HCT116 (cell line): ENCODE measurements at regions not wholly inside any gene's neighbourhood (a gene's known extent, or its start where the extent isn't known, plus 50 kb on each side); places are given as distances from the start of the nearest gene placed in this dataset.

Source experiments
- ATAC-seq: fragments of 200-7000 bp; cut with Tn5 transposase; 2 replicates; pipeline ENCODE4 v1.9.1; 2020; ENCODE audit warnings: mild to moderate bottlenecking, moderate library complexity
- BruUV-seq: library from RNA; stranded (reverse); fragments of 400-500 nt; replicated peaks from 2 replicates; lab custom pipeline; 2021; lab: Mats Ljungman, UMichigan
- CTCF ChIA-PET: fragments of 300-600 bp; sonication (Branson Sonifier 250); formaldehyde crosslinking; loops from one replicate; lab custom pipeline; 2021; ENCODE audit warnings: antibody characterized with exemption; lab: Charles Lee
- POLR2A ChIA-PET: fragments of 300-600, 350-600 bp; sonication (Branson Sonifier 250); formaldehyde crosslinking; loops from one replicate; lab custom pipeline; 2021; ENCODE audit warnings: antibody characterized with exemption; lab: Charles Lee
- RAD21 ChIA-PET, 2 experiments: fragments of 300-600 bp; sonication (Branson Sonifier 250); formaldehyde crosslinking; loops; one replicate each; lab custom pipeline; 2023; ENCODE audit warnings: low total read pairs in 2 of 2; ENCODE audit not compliant: uncharacterized antibody in 2 of 2, unreplicated experiment in 2 of 2, low non-redundant PET in 1 of 2; lab: Charles Lee
- DNase-seq: peaks from one replicate; pipeline ENCODE4 v3.0.0-alpha.2; 2010; ENCODE audit warnings: low read depth, low spot score
- H2AFZ ChIP-seq: fragments of 200-600 bp; shearing (Covaris generic), sonication (generic); 2 replicates; pipeline ENCODE4 v1.6.1; 2017; ENCODE audit warnings: low read depth, mixed run types, mixed read lengths, antibody characterized with exemption, low read length; ENCODE audit not compliant: poor library complexity, severe bottlenecking
- H3K27ac ChIP-seq: 2 replicates; pipeline ENCODE4 v1.5.1; 2012; ENCODE audit warnings: low read depth, low read length
- H3K27me3 ChIP-seq: fragments of 200-600 bp; sonication (generic); 2 replicates; pipeline ENCODE4 v1.6.1; 2016; ENCODE audit warnings: mixed run types, low read length, mixed read lengths; ENCODE audit not compliant: insufficient read depth
- H3K36me3 ChIP-seq, 2 experiments: fragments of 200-500 bp in 1 of 2; fragments of 200-600 bp in 1 of 2; sonication (Bioruptor generic) in 1 of 2; sonication (generic) in 1 of 2; 2 replicates each; pipeline versions ENCODE4 v1.5.1 to v1.6.1; 2014 to 2016; ENCODE audit warnings: low read length in 2 of 2, inconsistent platforms in 1 of 2, mixed read lengths in 1 of 2, mixed run types in 1 of 2; ENCODE audit not compliant: insufficient read depth in 2 of 2, control insufficient read depth in 1 of 2
- H3K4me1 ChIP-seq, 2 experiments: fragments of 200-600 bp in 1 of 2; sonication (generic) in 1 of 2; 2 replicates each; pipeline versions ENCODE4 v1.5.1 to v1.6.1; 2012 to 2017; ENCODE audit warnings: low read length in 2 of 2, inconsistent platforms in 1 of 2, mild to moderate bottlenecking in 1 of 2, mixed read lengths in 1 of 2, mixed run types in 1 of 2, moderate library complexity in 1 of 2; ENCODE audit not compliant: insufficient read depth in 2 of 2, control insufficient read depth in 1 of 2
- H3K4me2 ChIP-seq: fragments of 200-600 bp; sonication (generic); 2 replicates; pipeline ENCODE4 v1.6.1; 2017; ENCODE audit warnings: mixed run types, low read length, mixed read lengths
- H3K4me3 ChIP-seq, 2 experiments: fragments of 200-600 bp in 1 of 2; sonication (generic) in 1 of 2; replicated peaks in 1 of 2; 2 replicates each; pipeline ENCODE4 v1.5.1; 2011 to 2016; ENCODE audit warnings: low read length in 2 of 2, control low read depth in 1 of 2, low read depth in 1 of 2, mild to moderate bottlenecking in 1 of 2, mixed read lengths in 1 of 2, mixed run types in 1 of 2
- H3K79me2 ChIP-seq: fragments of 200-600 bp; sonication (generic); 2 replicates; pipeline ENCODE4 v1.6.1; 2017; ENCODE audit warnings: mild to moderate bottlenecking, mixed run types, low read length, moderate library complexity, mixed read lengths; ENCODE audit not compliant: insufficient read depth
- H3K9ac ChIP-seq: fragments of 200-600 bp; sonication (generic); 2 replicates; pipeline ENCODE4 v1.6.1; 2016; ENCODE audit warnings: low read length, mixed read lengths
- H3K9me2 ChIP-seq: fragments of 200-600 bp; sonication (generic), shearing (Covaris generic); 2 replicates; pipeline ENCODE4 v1.6.1; 2017; ENCODE audit warnings: mixed run types, mild to moderate bottlenecking, moderate library complexity; ENCODE audit not compliant: insufficient read depth
- H3K9me3 ChIP-seq, 2 experiments: fragments of 200-500 bp in 1 of 2; fragments of 200-600 bp in 1 of 2; sonication (Bioruptor generic) in 1 of 2; sonication (generic) in 1 of 2; 2 replicates each; pipeline ENCODE4 v1.6.1; 2014 to 2017; ENCODE audit warnings: low read length in 2 of 2, mixed read lengths in 2 of 2, inconsistent platforms in 1 of 2, low read depth in 1 of 2, mild to moderate bottlenecking in 1 of 2, mixed run types in 1 of 2, moderate library complexity in 1 of 2; ENCODE audit not compliant: control insufficient read depth in 1 of 2, insufficient read depth in 1 of 2
- H4K20me1 ChIP-seq: fragments of 200-600 bp; sonication (generic), shearing (Covaris generic); 2 replicates; pipeline ENCODE4 v1.6.1; 2017; ENCODE audit warnings: mixed run types, mild to moderate bottlenecking, moderate library complexity; ENCODE audit not compliant: insufficient read depth
- CBX3 ChIP-seq: IDR thresholded peaks from 2 replicates; pipeline ENCODE4 v1.6.1; 2012; ENCODE audit warnings: low read depth
- CEBPB ChIP-seq: IDR thresholded peaks from 2 replicates; pipeline ENCODE4 v1.6.1; 2012; ENCODE audit warnings: low read depth
- ELF1 ChIP-seq: IDR thresholded peaks from 2 replicates; pipeline ENCODE4 v1.6.1; 2012; ENCODE audit warnings: low read depth, borderline replicate concordance
- EZH2 ChIP-seq: fragments of 200-600 bp; sonication (generic); IDR thresholded peaks from 2 replicates; pipeline ENCODE4 v1.6.1; 2017; ENCODE audit warnings: antibody characterized with exemption, mixed run types
- EZH2phosphoT487 ChIP-seq: fragments of 200-600 bp; IDR thresholded peaks from 2 replicates; pipeline ENCODE4 v1.6.1; 2018; ENCODE audit warnings: antibody characterized with exemption, borderline replicate concordance
- FOSL1 ChIP-seq: IDR thresholded peaks from 2 replicates; pipeline ENCODE4 v1.6.1; 2012; ENCODE audit warnings: low read depth
- JUND ChIP-seq: IDR thresholded peaks from 2 replicates; pipeline ENCODE4 v1.6.1; 2012
- MAX ChIP-seq: IDR thresholded peaks from 2 replicates; pipeline ENCODE4 v1.6.1; 2012
- POLR2A ChIP-seq: IDR thresholded peaks from 2 replicates; pipeline ENCODE4 v1.7.0; 2011; ENCODE audit warnings: borderline replicate concordance; ENCODE audit not compliant: insufficient read depth, insufficient read length; ENCODE audit errors: extremely low read depth
- POLR2AphosphoS5 ChIP-seq: IDR thresholded peaks from 2 replicates; pipeline ENCODE4 v1.6.1; 2011; ENCODE audit warnings: mild to moderate bottlenecking, low read depth, low read length, moderate library complexity
- SIN3A ChIP-seq: IDR thresholded peaks from 2 replicates; pipeline ENCODE4 v1.6.1; 2012; ENCODE audit warnings: low read depth
- SP1 ChIP-seq: IDR thresholded peaks from 2 replicates; pipeline ENCODE4 v1.6.1; 2012; ENCODE audit warnings: low read depth
- TCF7L2 ChIP-seq: IDR thresholded peaks from 2 replicates; pipeline ENCODE4 v1.7.0; 2011; ENCODE audit warnings: borderline replicate concordance, inconsistent platforms; ENCODE audit not compliant: insufficient read depth, insufficient read length; ENCODE audit errors: extremely low read depth
- YY1 ChIP-seq: IDR thresholded peaks from 2 replicates; pipeline ENCODE4 v1.6.1; 2011; ENCODE audit warnings: low read length, low read depth, moderate library complexity, mild to moderate bottlenecking; ENCODE audit not compliant: insufficient replicate concordance; ENCODE audit errors: extremely low read depth
- ZBTB33 ChIP-seq: IDR thresholded peaks from 2 replicates; pipeline ENCODE4 v1.6.1; 2011; ENCODE audit warnings: mild to moderate bottlenecking, low read length, moderate library complexity; ENCODE audit not compliant: insufficient replicate concordance; ENCODE audit errors: extremely low read depth
- ZFX ChIP-seq: fragments of 450-650 bp; IDR thresholded peaks from 2 replicates; pipeline ENCODE4 v1.6.1; 2017
- ZNF274 ChIP-seq: fragments of 200-500 bp; sonication (Bioruptor generic); IDR thresholded peaks from 2 replicates; pipeline ENCODE4 v1.6.1; 2014; ENCODE audit warnings: mild to moderate bottlenecking, low read depth, low read length, inconsistent platforms
- intact Hi-C: fragments of 100-400 bp; cut with micrococcal nuclease; formaldehyde crosslinking; loops from 2 replicates; pipeline ENCODE4 v1.10.0; 2022
- TF ChIP-seq, protein P1 (sequence below): IDR thresholded peaks from 2 replicates; pipeline ENCODE4 v1.6.1; 2012

DNA sequence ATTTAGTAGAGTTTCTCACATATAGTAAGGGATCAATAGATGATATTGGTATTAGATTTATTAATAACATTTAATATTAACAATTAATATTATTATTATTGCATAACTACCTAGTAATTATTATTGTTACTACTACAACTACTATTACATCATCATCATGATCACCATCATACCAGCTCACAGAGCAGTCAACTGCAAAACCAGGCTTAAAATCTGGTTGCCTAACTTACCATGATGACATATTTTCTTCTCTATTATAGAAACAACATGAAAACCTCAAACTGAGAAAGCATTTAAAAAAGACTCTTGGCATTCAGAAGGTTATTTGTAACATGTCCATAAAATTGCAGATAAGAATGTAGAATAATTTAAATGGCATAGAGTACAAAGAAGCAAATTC is 247.0 kb upstream of the TTC29 start:
- no peaks in the 10 kb centered on the region for H3K9me3 ChIP-seq
- no peaks in the 10 kb centered on the region for H3K9me2 ChIP-seq
- H2AFZ ChIP-seq: no peak overlapping the region
- H3K4me3 ChIP-seq: no peak overlapping the region
- TF ChIP-seq TCF7L2 (no peak), EZH2 (no peak), ZFX (no peak), YY1 (no peak), MAX (no peak), POLR2A (no peak), SIN3A (no peak), CEBPB (no peak), ZNF274 (no peak)
- CTCF ChIA-PET: no interaction called here
- no peaks in the 10 kb centered on the region for H3K27me3 ChIP-seq
- intact Hi-C loops: no loop called here
- DNase-seq (no peak), ATAC-seq (no peak)
- no TSS peak for BruUV-seq
- H3K27ac ChIP-seq: no peak overlapping the region
- no peaks in the 10 kb centered on the region for H4K20me1 ChIP-seq
- no peaks in the 10 kb centered on the region for H3K79me2 ChIP-seq
- no peak overlapping the region for H3K9ac ChIP-seq
- no peaks in the 10 kb centered on the region for H3K36me3 ChIP-seq
- RAD21 ChIA-PET: no interaction called here
- no peak overlapping the region for H3K4me2 ChIP-seq
- POLR2A ChIA-PET: no interaction called here
- no peaks in the 10 kb centered on the region for H3K4me1 ChIP-seq

DNA sequence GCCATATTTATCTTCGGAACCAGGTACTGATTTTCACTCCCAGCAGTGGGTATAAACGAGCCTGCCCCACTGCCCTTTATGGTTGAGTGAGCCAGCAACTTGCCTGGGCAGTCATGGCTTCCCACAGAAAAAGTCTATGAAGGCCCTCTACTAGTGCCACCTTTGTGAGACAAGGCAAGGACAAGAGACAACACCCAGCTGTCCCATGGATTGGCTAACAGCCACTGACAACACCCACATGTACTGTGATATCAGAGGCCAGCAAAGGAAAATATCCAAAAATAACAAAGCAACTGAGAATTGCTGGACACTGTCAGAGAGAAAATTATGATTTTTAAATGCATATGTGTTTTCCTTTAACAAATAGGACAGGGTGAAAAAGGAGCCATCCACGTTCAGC is 248.4 kb upstream of the TTC29 start:
- Histone ChIP-seq H3K36me3 (no peaks in the 10 kb centered on the region), H3K9me3 (no peaks in the 10 kb centered on the region), H3K27me3 (no peaks in the 10 kb centered on the region), H3K9ac (no peak overlapping the region), H4K20me1 (no peaks in the 10 kb centered on the region), H3K4me3 (no peak overlapping the region), H3K79me2 (no peaks in the 10 kb centered on the region), H3K27ac (no peak overlapping the region), H2AFZ (no peak overlapping the region), H3K4me1 (no peaks in the 10 kb centered on the region), H3K9me2 (no peaks in the 10 kb centered on the region), H3K4me2 (no peak overlapping the region)
- DNase-seq (no peak), ATAC-seq (no peak)
- no TSS peak for BruUV-seq
- CTCF ChIA-PET: no interaction called here
- POLR2A ChIA-PET: no interaction called here
- RAD21 ChIA-PET: no interaction called here
- intact Hi-C loops: no loop called here
- TF ChIP-seq SP1 (no peak), JUND (no peak), CEBPB (no peak), EZH2phosphoT487 (no peak), EZH2 (no peak), POLR2AphosphoS5 (no peak), ZFX (no peak), TCF7L2 (no peak), ZBTB33 (no peak), SIN3A (no peak), CBX3 (no peak), FOSL1 (no peak), ELF1 (no peak), ZNF274 (no peak), MAX (no peak)
- TF ChIP-seq, protein P1, sequence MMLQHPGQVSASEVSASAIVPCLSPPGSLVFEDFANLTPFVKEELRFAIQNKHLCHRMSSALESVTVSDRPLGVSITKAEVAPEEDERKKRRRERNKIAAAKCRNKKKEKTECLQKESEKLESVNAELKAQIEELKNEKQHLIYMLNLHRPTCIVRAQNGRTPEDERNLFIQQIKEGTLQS: no peak
